ENCODE measurements at regions not wholly inside any gene's neighbourhood (a gene's known extent, or its start where the extent isn't known, plus 50 kb on each side); places are given as distances from the start of the nearest gene placed in this dataset.

- DNase-seq (ENCODE audit: low read depth): no peak
These were observed 158.9 kb downstream of the PPP1R2C start for GRCh38 chrX:42619068-42619467.

DNA sequence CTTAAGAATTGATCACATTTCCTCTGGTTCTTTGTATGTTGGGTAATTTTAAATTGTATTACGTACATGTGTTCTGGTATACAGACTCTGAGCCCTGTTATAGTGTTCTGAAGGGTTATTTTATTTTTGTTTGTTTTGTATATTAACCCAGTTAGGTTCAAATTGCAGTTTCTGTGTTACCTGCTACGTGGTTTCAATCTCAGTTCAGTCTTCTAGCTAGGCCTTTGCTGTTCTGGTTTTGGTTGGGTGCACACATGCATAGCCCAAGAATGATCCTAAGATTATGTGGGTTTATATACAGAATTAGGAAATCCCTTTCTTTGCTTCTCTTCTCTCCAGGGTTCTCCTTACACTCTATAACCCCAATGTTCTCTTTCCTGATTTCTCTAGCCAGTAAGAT, 161.0 kb downstream of the PPP1R2C start:
- no peak for DNase-seq (ENCODE audit: low read depth)

GRCh38 chrX:42615161-42615563, 162.8 kb downstream of the PPP1R2C start:
- DNase-seq (ENCODE audit: low read depth): no peak

- DNase-seq (ENCODE audit: low read depth): no peak
These were observed 171.4 kb downstream of the PPP1R2C start for GRCh38 chrX:42606591-42606990.

DNA sequence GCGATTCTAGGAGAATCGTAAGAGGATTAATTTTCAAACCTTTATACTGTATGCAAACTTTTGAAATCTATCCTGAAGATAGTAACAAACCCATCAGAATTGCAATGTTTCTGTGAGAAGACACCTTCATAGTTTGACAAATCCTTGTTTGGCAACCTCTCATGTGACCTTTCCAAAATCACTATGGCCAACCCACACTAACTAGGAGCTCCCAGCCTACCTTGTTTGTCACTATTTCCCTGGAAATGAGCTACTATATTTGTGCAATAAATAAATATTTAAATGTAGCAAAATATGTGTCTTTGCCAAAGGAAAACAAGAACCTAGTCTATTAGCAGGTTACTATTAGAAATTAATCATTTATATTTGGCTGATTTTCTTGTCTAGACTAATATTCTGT, 173.7 kb downstream of the PPP1R2C start:
- DNase-seq (ENCODE audit: low read depth): no peak

GRCh38 chrX:42603016-42603415, 174.9 kb downstream of the PPP1R2C start:
- DNase-seq (ENCODE audit: low read depth): no peak

DNA sequence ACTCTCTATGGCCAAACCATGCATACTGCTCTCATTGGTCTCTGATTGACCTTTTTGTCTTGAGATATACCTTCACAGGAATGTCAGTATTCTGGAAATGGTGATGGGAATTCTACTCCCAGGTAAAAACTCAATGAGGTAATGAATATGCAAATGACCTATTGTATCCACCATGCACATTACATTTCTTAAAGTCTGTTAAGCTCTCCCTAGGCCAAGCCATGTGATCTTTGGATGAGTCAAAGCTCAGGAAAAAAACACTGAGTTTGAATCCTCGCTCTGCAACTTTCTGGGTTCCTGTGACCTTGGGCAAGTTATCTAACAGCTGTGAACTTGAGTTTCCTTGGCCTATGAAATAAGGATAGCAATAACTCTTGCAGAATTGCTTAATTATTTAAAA, 175.4 kb downstream of the PPP1R2C start:
- DNase-seq (ENCODE audit: low read depth): no peak

DNA sequence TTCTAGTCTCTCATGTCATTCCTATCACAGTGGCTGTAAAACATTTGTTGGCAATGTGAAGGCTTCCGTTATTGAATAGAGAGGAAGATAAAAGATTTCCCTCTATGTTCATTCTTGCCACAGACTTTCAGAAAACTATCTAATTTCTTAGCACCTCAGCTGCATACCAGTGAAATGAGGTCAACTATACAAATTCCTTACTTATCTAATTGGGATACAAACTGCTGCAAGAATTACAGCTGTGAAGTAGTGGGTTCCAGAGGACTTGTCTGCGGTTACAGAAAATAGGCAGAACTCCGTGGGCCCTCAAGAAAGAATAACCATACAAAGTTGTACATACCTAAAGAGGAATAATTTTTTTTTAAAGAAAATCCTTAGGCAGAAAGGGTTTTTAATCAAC, 175.8 kb downstream of the PPP1R2C start:
- DNase-seq (ENCODE audit: low read depth): no peak

- DNase-seq (ENCODE audit: low read depth): no peak
These were observed 180.5 kb downstream of the PPP1R2C start for GRCh38 chrX:42597481-42597880.

DNA sequence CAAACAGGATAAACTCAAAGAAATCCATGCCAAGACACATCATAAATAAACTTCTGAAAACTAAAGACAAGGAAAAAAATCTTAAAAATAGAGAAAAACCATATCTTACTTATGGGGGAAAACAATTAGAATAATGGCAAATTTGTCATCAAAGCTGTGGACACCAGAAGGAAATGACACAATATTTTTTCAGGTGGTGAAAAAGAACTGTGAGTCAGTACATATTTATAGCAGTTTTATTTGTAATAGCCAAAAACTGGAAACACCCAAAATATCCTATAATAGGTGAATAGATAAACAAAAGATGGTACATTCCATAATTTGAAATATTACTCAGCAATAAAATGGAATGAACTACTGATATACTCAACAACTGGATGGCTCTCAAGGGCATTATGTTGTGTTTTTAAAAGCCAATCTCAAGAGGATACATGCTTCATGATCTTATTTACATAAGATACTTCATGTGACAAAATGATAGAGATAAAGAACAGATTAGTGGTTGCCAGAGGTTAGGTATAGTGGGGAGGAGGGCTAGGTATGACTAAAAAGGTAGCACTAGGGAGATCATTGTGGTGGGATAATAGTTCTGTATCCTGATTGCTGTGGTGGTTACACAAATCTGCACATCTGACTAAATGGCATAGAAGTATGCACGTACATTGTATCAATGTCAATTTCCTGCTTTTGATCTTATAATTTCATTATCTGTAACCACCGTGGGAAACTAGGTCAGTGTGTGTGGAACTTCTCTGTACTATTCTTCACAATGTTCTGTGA, 191.9 kb downstream of the PPP1R2C start:
- DNase-seq (ENCODE audit: low read depth): no peak

DNA sequence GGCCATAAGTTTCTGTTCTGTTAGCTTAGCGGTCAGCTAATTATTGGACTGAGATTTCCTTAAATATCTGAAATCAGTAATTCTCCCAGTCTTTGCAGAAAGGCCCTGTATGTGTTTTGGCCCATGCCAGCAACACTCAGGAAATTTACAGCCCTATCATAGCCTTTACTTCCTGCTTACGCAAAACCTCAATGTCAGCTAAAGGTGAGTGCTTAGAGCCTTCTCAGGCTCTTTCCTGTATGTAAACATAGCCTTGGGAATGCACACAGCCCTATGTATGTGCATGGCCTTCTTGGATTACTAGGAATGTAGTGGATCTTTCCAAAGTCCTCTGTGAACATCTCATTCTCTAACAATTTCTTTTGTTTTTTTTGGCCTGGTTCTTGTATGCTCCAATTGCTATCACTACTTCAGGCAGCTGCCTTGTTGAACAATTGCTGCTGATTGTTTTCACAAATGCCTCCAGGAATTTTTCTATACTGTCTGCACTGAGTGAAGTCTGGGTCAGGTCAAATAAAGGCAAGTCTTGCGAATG, 200.0 kb downstream of the PPP1R2C start:
- no peak for DNase-seq (ENCODE audit: low read depth)

DNA sequence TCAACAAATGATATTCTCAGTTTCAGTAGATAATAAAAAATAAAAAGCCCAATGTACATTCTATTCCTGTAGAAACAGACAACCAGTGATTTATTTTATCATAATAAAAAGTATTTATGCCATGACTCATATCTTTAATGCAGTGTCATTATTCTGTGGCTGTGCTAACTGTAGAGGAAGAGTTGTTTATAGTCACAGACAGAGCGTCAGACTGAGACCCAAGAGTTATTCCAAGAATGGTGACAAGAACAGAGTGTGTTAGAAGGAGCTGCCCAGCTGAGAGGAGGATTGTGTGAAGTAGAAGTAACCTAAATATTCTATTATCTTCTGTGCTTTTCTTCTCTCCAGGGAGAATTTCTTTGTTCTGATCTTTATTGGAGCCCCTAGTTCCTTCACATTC, 210.7 kb downstream of the PPP1R2C start:
- DNase-seq (ENCODE audit: low read depth): no peak

- DNase-seq (ENCODE audit: low read depth): no peak
These were observed 212.2 kb downstream of the PPP1R2C start for GRCh38 chrX:42565739-42566138.

DNA sequence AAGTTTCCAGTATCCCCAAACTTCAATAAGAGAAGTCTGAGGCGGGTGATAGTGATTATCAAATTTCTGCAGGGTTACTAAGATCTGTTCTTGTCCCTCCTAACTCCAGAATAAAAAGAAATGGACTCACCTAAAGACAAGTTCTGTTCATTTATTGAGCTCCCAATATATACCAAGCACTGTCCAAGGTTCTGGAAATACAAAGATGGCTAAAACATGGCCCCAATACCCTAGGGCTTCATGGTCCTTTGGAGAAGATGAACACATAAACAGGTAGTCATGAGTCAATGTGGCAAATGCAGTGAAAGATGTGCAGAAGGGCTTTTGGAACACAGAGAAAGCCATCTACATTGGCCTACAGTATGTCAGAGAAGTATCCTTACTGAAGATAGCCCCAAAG, 231.2 kb downstream of the PPP1R2C start:
- no peak for DNase-seq (ENCODE audit: low read depth)

- no peak for DNase-seq (ENCODE audit: low read depth)
These were observed 233.1 kb downstream of the PPP1R2C start for GRCh38 chrX:42544883-42545282.

DNA sequence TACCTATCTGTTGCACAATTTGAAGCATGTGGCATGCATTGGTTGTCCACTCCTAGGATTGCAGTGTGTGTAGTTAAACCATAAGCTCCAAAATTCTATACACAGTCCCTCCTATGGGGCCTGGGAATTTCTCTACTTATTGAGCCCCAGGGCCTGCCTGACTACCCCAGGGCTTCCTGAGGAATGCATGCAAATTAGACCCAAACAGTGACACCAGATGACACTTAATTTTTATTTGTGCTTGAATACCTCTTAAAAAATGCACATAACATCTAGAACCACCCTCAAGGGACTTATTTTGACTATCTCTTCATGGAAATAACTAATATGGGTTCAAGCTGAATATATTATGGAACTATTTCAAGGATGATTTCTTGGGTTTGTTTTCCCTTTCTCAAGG, 236.4 kb downstream of the PPP1R2C start:
- no peak for DNase-seq (ENCODE audit: low read depth)

DNA sequence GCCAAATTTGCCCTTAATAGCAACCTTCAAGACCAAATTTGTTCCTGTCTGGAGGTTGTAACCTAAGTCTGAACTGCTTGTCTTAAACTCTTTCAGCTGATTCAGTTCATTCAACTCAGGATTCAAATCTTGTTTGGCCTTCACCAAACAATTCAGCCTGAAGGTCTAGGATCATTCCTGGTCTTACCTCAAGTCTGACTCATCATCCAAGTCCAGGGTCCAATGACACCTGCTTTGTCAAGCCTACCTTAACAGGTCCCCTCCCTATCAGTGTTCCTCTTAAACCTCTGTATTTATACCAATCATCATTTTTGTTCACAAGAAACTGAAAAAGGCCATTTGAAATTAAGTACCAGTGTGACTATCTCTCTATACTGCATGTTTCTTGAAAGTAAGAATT, 237.8 kb downstream of the PPP1R2C start:
- no peak for DNase-seq (ENCODE audit: low read depth)

DNA sequence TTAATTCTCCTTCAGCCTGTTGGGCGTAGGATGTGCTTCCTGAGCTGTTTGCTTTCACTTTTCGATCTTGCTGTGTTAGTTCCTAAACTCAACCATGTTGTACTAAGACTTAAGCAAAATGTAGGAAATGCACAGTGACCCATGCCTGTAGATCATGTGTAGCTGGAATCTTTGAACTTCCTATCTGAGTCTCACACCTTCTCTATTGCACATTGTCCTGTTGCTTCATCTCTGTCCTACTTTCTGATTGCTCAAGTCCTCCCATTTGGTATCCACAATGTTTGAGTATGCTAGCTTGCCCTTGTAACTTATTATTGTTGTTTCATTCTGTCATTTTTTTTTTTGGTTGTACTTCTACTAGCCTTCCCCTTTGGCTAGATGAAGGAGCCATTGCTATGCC, 239.6 kb downstream of the PPP1R2C start:
- DNase-seq (ENCODE audit: low read depth): no peak

GRCh38 chrX:42536286-42536685, 241.7 kb downstream of the PPP1R2C start:
- DNase-seq (ENCODE audit: low read depth): no peak

- DNase-seq (ENCODE audit: low read depth): no peak
These were observed 242.7 kb downstream of the PPP1R2C start for GRCh38 chrX:42535233-42535632.

DNA sequence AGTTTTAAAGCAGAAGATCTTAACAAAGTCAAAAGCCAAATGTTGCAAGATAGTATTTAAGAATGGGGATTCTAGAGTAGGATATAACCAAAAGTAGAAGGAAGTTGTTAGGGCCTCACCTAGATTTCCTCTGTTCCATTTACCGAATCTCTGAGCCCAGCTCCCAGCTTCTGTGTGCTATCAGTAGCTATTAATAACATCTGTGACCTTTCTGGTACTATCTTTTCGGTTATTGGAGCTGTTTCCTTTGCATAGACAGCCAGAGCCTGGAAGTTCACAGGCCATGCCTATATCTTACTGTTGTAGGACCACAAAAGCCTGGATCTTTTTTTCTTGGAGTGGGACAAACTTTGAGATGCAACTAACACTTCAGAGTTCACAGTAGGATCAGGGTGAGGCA, 244.2 kb downstream of the PPP1R2C start:
- DNase-seq (ENCODE audit: low read depth): no peak

- DNase-seq (ENCODE audit: low read depth): no peak
These were observed 246.5 kb downstream of the PPP1R2C start for GRCh38 chrX:42531441-42531840.

DNA sequence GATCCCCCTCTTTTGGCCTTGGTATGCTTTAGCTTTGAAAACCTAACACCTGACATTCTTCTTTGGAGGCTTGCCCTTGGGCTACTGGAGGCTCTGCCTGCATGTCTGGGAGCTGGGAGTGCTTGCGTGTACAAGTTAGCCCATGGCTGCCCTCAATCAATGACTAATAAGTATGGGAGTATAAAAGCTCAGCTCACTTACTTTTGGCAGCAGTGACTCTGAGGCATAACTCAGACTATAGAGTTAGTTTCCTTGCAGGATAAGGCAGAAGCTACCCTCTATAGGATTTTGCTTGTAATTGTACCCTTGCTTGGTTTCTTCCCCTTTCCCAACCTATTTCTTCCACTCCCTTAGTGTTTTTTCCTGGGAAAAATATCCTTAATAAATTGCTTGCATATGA, 247.9 kb downstream of the PPP1R2C start:
- DNase-seq (ENCODE audit: low read depth): peak; percentile 46

DNA sequence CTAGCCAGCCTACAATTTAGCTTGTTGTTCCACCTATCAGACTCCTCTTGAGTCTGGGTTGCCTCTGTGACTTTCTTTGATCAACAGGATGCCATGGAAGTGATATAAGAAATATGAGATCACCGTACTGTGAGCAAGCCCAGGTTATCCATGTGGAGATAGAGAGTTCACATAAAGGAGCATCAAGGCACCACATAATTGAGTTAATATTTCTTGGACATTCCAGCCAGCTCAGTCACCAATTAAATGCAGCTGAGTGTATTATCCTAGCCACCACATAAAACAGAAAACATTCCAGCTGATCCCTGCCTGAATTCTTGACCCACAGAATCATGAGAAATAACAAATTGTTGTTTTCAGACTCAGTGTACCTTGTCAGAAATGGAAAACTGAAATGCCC, 253.6 kb downstream of the PPP1R2C start:
- DNase-seq (ENCODE audit: low read depth): peak; percentile 59
